T-cell (primary cell): ENCODE measurements at regions not wholly inside any gene's neighbourhood (a gene's known extent, or its start where the extent isn't known, plus 50 kb on each side); places are given as distances from the start of the nearest gene placed in this dataset.

Source experiments
- ATAC-seq, 4 experiments: fragments of 200-7000 bp in 3 of 4; fragments of 150-1000 bp in 1 of 4; cut with Tn5 transposase; replicated peaks in 1 of 4; 1 replicate in 3 of 4; 2 replicates in 1 of 4; pipeline ENCODE4 v1.10.0; 2021; ENCODE audit warnings: moderate library complexity in 3 of 4, mild to moderate bottlenecking in 2 of 4, moderate number of reproducible peaks in 1 of 4
- CTCF ChIA-PET, 2 donors: fragments of 300-600 bp; sonication (Branson Sonifier 250); formaldehyde crosslinking; loops; one replicate each; lab custom pipeline; 2022; ENCODE audit warnings: antibody characterized with exemption in 2 of 2; lab: Charles Lee
- POLR2A ChIA-PET, 2 donors: fragments of 300-600 bp; sonication (Branson Sonifier 250); formaldehyde crosslinking; loops; one replicate each; lab custom pipeline; 2022; ENCODE audit warnings: antibody characterized with exemption in 2 of 2; lab: Charles Lee
- DNase-seq, 35 experiments: peaks; one replicate each; pipeline versions ENCODE4 v3.0.0 to v3.0.0-alpha.2; 2013 to 2023
- H3K27ac ChIP-seq: one replicate; pipeline ENCODE4 v1.5.1; 2013; ENCODE audit warnings: low read length
- H3K27me3 ChIP-seq, 2 experiments: replicated peaks in 1 of 2; 1 replicate in 1 of 2; 2 replicates in 1 of 2; pipeline versions ENCODE4 v1.6.1 to v1.7.0; 2013; ENCODE audit warnings: low read length in 1 of 2, mixed read lengths in 1 of 2; ENCODE audit not compliant: control insufficient read depth in 2 of 2, insufficient read depth in 2 of 2; ENCODE audit errors: extremely low read depth in 1 of 2
- H3K36me3 ChIP-seq, 2 donors: 1 replicate in 1 of 2; 2 replicates in 1 of 2; pipeline versions ENCODE4 v1.6.1 to v1.7.0; 2013; ENCODE audit warnings: low read length in 1 of 2; ENCODE audit not compliant: control insufficient read depth in 2 of 2, insufficient read depth in 1 of 2; ENCODE audit errors: extremely low read depth in 1 of 2
- H3K4me1 ChIP-seq, 2 experiments: 1 replicate in 1 of 2; 2 replicates in 1 of 2; pipeline versions ENCODE4 v1.6.1 to v1.7.0; 2013; ENCODE audit warnings: low read length in 2 of 2, mixed read lengths in 1 of 2; ENCODE audit not compliant: insufficient read depth in 2 of 2, control insufficient read depth in 1 of 2; ENCODE audit errors: extremely low read depth in 1 of 2
- H3K4me3 ChIP-seq, 2 donors: 1 replicate in 1 of 2; 2 replicates in 1 of 2; pipeline versions ENCODE4 v1.5.1 to v1.7.0; 2013; ENCODE audit warnings: mild to moderate bottlenecking in 2 of 2, low read length in 1 of 2, moderate library complexity in 1 of 2; ENCODE audit not compliant: control insufficient read depth in 1 of 2; ENCODE audit errors: extremely low read depth in 1 of 2
- H3K9me3 ChIP-seq: 2 replicates; pipeline ENCODE4 v1.7.0; 2013
- H3K27ac Mint-ChIP-seq, 2 donors: one replicate each; pipeline ENCODE4 v1.8.0; 2020 to 2021; ENCODE audit warnings: mild to moderate bottlenecking in 2 of 2, mixed read lengths in 2 of 2
- H3K27me3 Mint-ChIP-seq, 2 donors: one replicate each; pipeline ENCODE4 v1.8.0; 2021 to 2022; ENCODE audit warnings: mixed read lengths in 2 of 2
- H3K36me3 Mint-ChIP-seq: one replicate; pipeline ENCODE4 v1.8.0; 2021; ENCODE audit warnings: mixed read lengths
- H3K4me1 Mint-ChIP-seq, 3 donors: one replicate each; pipeline ENCODE4 v1.8.0; 2020 to 2022; ENCODE audit warnings: mixed read lengths in 3 of 3, mild to moderate bottlenecking in 1 of 3
- H3K4me3 Mint-ChIP-seq, 3 donors: one replicate each; pipeline ENCODE4 v1.8.0; 2020 to 2022; ENCODE audit warnings: mild to moderate bottlenecking in 3 of 3, mixed read lengths in 3 of 3, moderate library complexity in 3 of 3
- H3K9me3 Mint-ChIP-seq, 3 donors: one replicate each; pipeline ENCODE4 v1.8.0; 2020 to 2022; ENCODE audit warnings: mixed read lengths in 3 of 3
- WGBS: methylation state at CpG from one replicate; pipeline ENCODE4 v1.1.5; 2013; ENCODE audit warnings: missing lambda C conversion rate; ENCODE audit not compliant: insufficient coverage; 5-methylcytosine and 5-hydroxymethylcytosine counted together

- no peak for ATAC-seq
- CTCF ChIA-PET = interaction anchor here in 1 of 2 donors (0.6 kb wide), 1 partner anchor 1174 kb away, joined by 5 read pairs; no protein-coding TSS in a partner anchor
- no peak overlapping the region for H3K4me3 ChIP-seq
- no peaks in the 10 kb centered on the region for H3K4me1 Mint-ChIP-seq
- peaks cover 2 to 11% of the 10 kb centered on the region in 2 donors for H3K27me3 Mint-ChIP-seq
- POLR2A ChIA-PET = no interaction called here
- H3K27ac ChIP-seq = no peak overlapping the region
- DNase-seq = no peak
- no peaks in the 10 kb centered on the region for H3K4me1 ChIP-seq
- WGBS = no CpG with 5 or more reads among the region's 2 CpGs
- no peaks in the 10 kb centered on the region for H3K36me3 ChIP-seq
- peaks cover 0 to 4% of the 10 kb centered on the region in 2 experiments for H3K27me3 ChIP-seq
- no peaks in the 10 kb centered on the region for H3K9me3 ChIP-seq
- no peak overlapping the region for H3K27ac Mint-ChIP-seq
- no peaks in the 10 kb centered on the region for H3K36me3 Mint-ChIP-seq
- H3K9me3 Mint-ChIP-seq = no peaks in the 10 kb centered on the region
- no peak overlapping the region for H3K4me3 Mint-ChIP-seq
Measured at GRCh38 chr10:28798964-28799363, 121.6 kb downstream of the BAMBI start.

DNA sequence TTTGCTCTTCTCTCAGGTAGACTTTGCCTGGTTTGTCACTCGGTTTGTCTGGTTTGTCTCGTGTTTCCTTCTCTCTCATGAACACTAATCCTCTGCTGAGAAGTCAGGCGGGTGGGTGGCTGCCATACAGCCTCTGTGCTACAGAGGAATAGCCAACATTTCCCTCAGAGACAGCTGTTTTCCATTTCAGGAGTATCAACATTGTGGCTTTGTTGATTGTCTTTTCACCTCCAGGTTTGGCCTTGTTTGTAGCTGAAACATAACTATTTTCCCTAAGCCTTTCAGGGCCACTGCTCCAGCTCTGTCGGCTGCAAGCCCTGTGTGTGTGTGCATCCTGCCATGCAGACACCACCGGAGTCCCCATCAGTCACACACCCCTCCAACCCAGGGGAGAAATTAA, 122.8 kb downstream of the BAMBI start:
- Histone ChIP-seq H3K4me1 (no peaks in the 10 kb centered on the region), H3K27ac (no peak overlapping the region), H3K9me3 (no peaks in the 10 kb centered on the region), H3K27me3 (peaks cover 0 to 7% of the 10 kb centered on the region in 2 experiments), H3K4me3 (no peak overlapping the region), H3K36me3 (no peaks in the 10 kb centered on the region)
- ATAC-seq = no peak
- DNase-seq = no peak
- Mint-ChIP-seq H3K36me3 (no peaks in the 10 kb centered on the region), H3K4me1 (no peaks in the 10 kb centered on the region), H3K27me3 (peaks cover 6 to 14% of the 10 kb centered on the region in 2 donors), H3K9me3 (no peaks in the 10 kb centered on the region), H3K4me3 (no peak overlapping the region), H3K27ac (no peak overlapping the region)
- POLR2A ChIA-PET = no interaction called here
- WGBS = 76% methylated on average over 2 of the region's 5 CpGs
- CTCF ChIA-PET = no interaction called here

DNA sequence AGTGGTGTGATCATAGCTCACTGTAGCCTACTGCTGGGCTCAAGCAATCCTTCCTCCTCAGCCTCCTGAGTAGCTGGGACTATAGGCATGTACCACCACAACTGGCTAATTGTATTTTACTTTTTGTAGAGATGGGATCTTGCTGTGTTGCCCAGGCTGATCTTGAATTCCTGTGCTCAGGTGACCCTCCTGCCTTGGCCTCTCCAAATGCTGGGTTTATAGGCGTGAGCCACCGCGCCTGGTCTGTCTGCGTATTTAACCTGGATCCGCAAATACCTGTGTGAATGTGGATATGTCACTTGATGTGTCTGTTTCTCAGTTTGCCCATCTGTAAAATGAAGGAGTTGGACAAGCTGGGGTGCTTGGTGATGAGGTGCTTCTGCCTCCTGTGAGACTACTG, 123.9 kb downstream of the BAMBI start:
- H3K27ac ChIP-seq = no peak overlapping the region
- Mint-ChIP-seq H3K4me3 (no peak overlapping the region), H3K4me1 (no peaks in the 10 kb centered on the region), H3K27me3 (peaks cover 12 to 14% of the 10 kb centered on the region in 2 donors), H3K27ac (no peak overlapping the region), H3K36me3 (no peaks in the 10 kb centered on the region), H3K9me3 (no peaks in the 10 kb centered on the region)
- no peak for DNase-seq
- ChIA-PET CTCF (no interaction called here), POLR2A (no interaction called here)
- WGBS = 100% methylated on average over 1 of the region's 5 CpGs
- H3K27me3 ChIP-seq = peaks cover 0 to 13% of the 10 kb centered on the region in 2 experiments
- no peak overlapping the region for H3K4me3 ChIP-seq
- no peak for ATAC-seq
- no peaks in the 10 kb centered on the region for H3K36me3 ChIP-seq
- no peaks in the 10 kb centered on the region for H3K4me1 ChIP-seq
- no peaks in the 10 kb centered on the region for H3K9me3 ChIP-seq

DNA sequence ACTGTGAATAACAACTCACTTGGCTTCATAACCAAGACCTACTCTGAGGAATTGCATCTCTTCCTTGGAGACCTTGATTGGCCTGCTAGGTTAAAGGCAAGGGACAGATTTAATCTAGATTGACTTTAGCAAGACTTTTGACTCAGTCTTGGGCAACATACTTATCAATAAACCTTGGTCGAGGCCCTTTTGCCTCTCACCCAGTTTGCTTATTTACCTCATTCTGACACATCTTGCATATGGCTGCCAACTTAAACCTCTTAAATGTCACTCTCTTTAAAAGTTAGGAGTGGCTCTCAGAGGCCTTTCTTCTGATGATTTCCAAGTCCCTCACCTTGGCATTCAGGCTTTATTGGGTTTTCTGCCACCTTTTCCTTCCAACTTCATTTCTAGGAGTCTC, 124.5 kb downstream of the BAMBI start:
- no peaks in the 10 kb centered on the region for H3K9me3 Mint-ChIP-seq
- no peak overlapping the region for H3K4me3 Mint-ChIP-seq
- no peaks in the 10 kb centered on the region for H3K36me3 Mint-ChIP-seq
- H3K9me3 ChIP-seq = no peaks in the 10 kb centered on the region
- ATAC-seq (no peak), DNase-seq (no peak)
- no peak overlapping the region for H3K27ac ChIP-seq
- H3K4me3 ChIP-seq = no peak overlapping the region
- ChIA-PET CTCF (no interaction called here), POLR2A (no interaction called here)
- no peaks in the 10 kb centered on the region for H3K36me3 ChIP-seq
- H3K27me3 ChIP-seq = peaks cover 0 to 13% of the 10 kb centered on the region in 2 experiments
- no peaks in the 10 kb centered on the region for H3K4me1 Mint-ChIP-seq
- no peak overlapping the region for H3K27ac Mint-ChIP-seq
- no peaks in the 10 kb centered on the region for H3K4me1 ChIP-seq
- peaks cover 18 to 19% of the 10 kb centered on the region in 2 donors for H3K27me3 Mint-ChIP-seq
- 50% methylated on average over 1 of the region's 1 CpG for WGBS

DNA sequence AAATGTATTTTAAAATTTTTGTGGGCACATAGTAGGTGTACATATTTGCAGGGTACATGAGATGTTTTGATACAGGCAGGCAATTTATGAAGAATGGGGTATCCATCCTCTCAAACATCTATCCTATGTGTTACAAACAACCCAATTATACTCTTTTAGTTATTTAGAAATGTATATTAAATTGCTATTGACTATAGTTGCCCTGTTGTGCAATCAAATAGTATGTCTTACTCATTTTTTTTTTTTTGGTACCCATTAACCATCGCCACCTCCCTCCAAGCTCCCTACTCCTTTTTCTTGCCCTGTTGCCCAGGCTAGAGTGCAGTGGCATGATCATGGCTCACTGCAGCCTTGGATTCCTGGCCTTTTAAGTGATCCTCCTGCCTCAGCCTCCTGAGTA, 128.1 kb downstream of the BAMBI start:
- Histone ChIP-seq H3K9me3 (no peaks in the 10 kb centered on the region), H3K4me3 (no peak overlapping the region), H3K27ac (no peak overlapping the region), H3K36me3 (no peaks in the 10 kb centered on the region), H3K4me1 (no peaks in the 10 kb centered on the region), H3K27me3 (peaks cover 0 to 20% of the 10 kb centered on the region in 2 experiments)
- Mint-ChIP-seq H3K4me1 (peaks cover 0 to 3% (median 0%) of the 10 kb centered on the region in 3 donors), H3K9me3 (no peaks in the 10 kb centered on the region), H3K27ac (no peak overlapping the region), H3K27me3 (peaks cover 32 to 40% of the 10 kb centered on the region in 2 donors), H3K4me3 (no peak overlapping the region), H3K36me3 (no peaks in the 10 kb centered on the region)
- ChIA-PET CTCF (no interaction called here), POLR2A (no interaction called here)
- no peak for ATAC-seq
- DNase-seq = no peak
- WGBS = no CpG with 5 or more reads among the region's 1 CpG

GRCh38 chr10:28806488-28806941, 129.2 kb downstream of the BAMBI start:
- Histone ChIP-seq H3K9me3 (no peaks in the 10 kb centered on the region), H3K4me3 (no peak overlapping the region), H3K4me1 (no peaks in the 10 kb centered on the region), H3K27me3 (peaks cover 0 to 20% of the 10 kb centered on the region in 2 experiments), H3K27ac (no peak overlapping the region), H3K36me3 (no peaks in the 10 kb centered on the region)
- peaks cover 34 to 46% of the 10 kb centered on the region in 2 donors for H3K27me3 Mint-ChIP-seq
- H3K27ac Mint-ChIP-seq = no peak overlapping the region
- WGBS = 67% methylated on average over 2 of the region's 5 CpGs
- no peak for ATAC-seq
- no peaks in the 10 kb centered on the region for H3K9me3 Mint-ChIP-seq
- H3K4me1 Mint-ChIP-seq = peaks cover 0 to 3% (median 0%) of the 10 kb centered on the region in 3 donors
- ChIA-PET CTCF (no interaction called here), POLR2A (no interaction called here)
- no peaks in the 10 kb centered on the region for H3K36me3 Mint-ChIP-seq
- H3K4me3 Mint-ChIP-seq = no peak overlapping the region
- no peak for DNase-seq
